H9 (cell line): ENCODE measurements at regions not wholly inside any gene's neighbourhood (a gene's known extent, or its start where the extent isn't known, plus 50 kb on each side); places are given as distances from the start of the nearest gene placed in this dataset.

ENCODE experiments used
- DNase-seq: peaks from one replicate; pipeline ENCODE4 v3.0.0-alpha.2; 2017
- H2AFZ ChIP-seq: one replicate; pipeline ENCODE4 v1.6.1; 2013; ENCODE audit warnings: mild to moderate bottlenecking, low read length, control low read depth, moderate library complexity
- H2AK5ac ChIP-seq: 2 replicates; pipeline ENCODE4 v1.6.1; 2013; ENCODE audit warnings: low read length, control low read depth, mixed read lengths; ENCODE audit not compliant: insufficient read length
- H2BK120ac ChIP-seq: one replicate; pipeline ENCODE4 v1.6.1; 2013; ENCODE audit warnings: low read depth, mild to moderate bottlenecking, low read length, control low read depth, inconsistent platforms; ENCODE audit not compliant: poor library complexity, severe bottlenecking
- H2BK12ac ChIP-seq: 2 replicates; pipeline ENCODE4 v1.6.1; 2013; ENCODE audit warnings: low read length, control low read depth, mixed read lengths, low read depth; ENCODE audit not compliant: insufficient read length
- H2BK15ac ChIP-seq: 2 replicates; pipeline ENCODE4 v1.6.1; 2013; ENCODE audit warnings: low read depth, low read length, control low read depth
- H2BK20ac ChIP-seq: one replicate; pipeline ENCODE4 v1.6.1; 2013; ENCODE audit warnings: low read depth, mild to moderate bottlenecking, low read length, control low read depth, inconsistent platforms; ENCODE audit not compliant: poor library complexity, severe bottlenecking
- H2BK5ac ChIP-seq: 2 replicates; pipeline ENCODE4 v1.6.1; 2013; ENCODE audit warnings: low read length, control low read depth, mixed read lengths; ENCODE audit not compliant: insufficient read length
- H3K14ac ChIP-seq: 2 replicates; pipeline ENCODE4 v1.6.1; 2013; ENCODE audit warnings: low read length, control low read depth; ENCODE audit not compliant: insufficient read depth
- H3K18ac ChIP-seq: 2 replicates; pipeline ENCODE4 v1.6.1; 2013; ENCODE audit warnings: low read depth, mild to moderate bottlenecking, mixed read lengths, low read length, control low read depth; ENCODE audit not compliant: insufficient read length
- H3K23ac ChIP-seq: 2 replicates; pipeline ENCODE4 v1.6.1; 2013; ENCODE audit warnings: low read length, control low read depth, mixed read lengths, low read depth; ENCODE audit not compliant: insufficient read length
- H3K23me2 ChIP-seq: 2 replicates; pipeline ENCODE4 v1.6.1; 2013; ENCODE audit warnings: low read depth, mild to moderate bottlenecking, mixed read lengths, low read length, control low read depth; ENCODE audit not compliant: insufficient read length, poor library complexity, severe bottlenecking
- H3K27ac ChIP-seq: 2 replicates; pipeline ENCODE4 v1.5.1; 2013; ENCODE audit warnings: low read length, control low read depth, mixed read lengths, low read depth; ENCODE audit not compliant: insufficient read length
- H3K27me3 ChIP-seq: 2 replicates; pipeline ENCODE4 v1.6.1; 2013; ENCODE audit warnings: low read length, control low read depth, inconsistent platforms; ENCODE audit not compliant: insufficient read depth
- H3K4ac ChIP-seq: 2 replicates; pipeline ENCODE4 v1.6.1; 2013; ENCODE audit warnings: low read depth, mild to moderate bottlenecking, control low read depth, inconsistent platforms, low read length, moderate library complexity
- H3K4me1 ChIP-seq: 2 replicates; pipeline ENCODE4 v1.6.1; 2013; ENCODE audit warnings: low read length, control low read depth, inconsistent platforms; ENCODE audit not compliant: insufficient read depth
- H3K4me2 ChIP-seq: 2 replicates; pipeline ENCODE4 v1.6.1; 2013; ENCODE audit warnings: low read length, control low read depth, mixed read lengths; ENCODE audit not compliant: insufficient read length, insufficient read depth
- H3K56ac ChIP-seq: 2 replicates; pipeline ENCODE4 v1.6.1; 2013; ENCODE audit warnings: low read depth, mild to moderate bottlenecking, mixed read lengths, low read length, control low read depth; ENCODE audit not compliant: insufficient read length
- H3K79me1 ChIP-seq: 2 replicates; pipeline ENCODE4 v1.6.1; 2013; ENCODE audit warnings: low read depth, mild to moderate bottlenecking, moderate library complexity, low read length, control low read depth, inconsistent platforms; ENCODE audit not compliant: insufficient read depth, poor library complexity, severe bottlenecking
- H3K79me2 ChIP-seq: 2 replicates; pipeline ENCODE4 v1.6.1; 2013; ENCODE audit warnings: low read length, control low read depth, inconsistent platforms; ENCODE audit not compliant: insufficient read depth
- H3K9ac ChIP-seq: 2 replicates; pipeline ENCODE4 v1.6.1; 2013; ENCODE audit warnings: low read length, control low read depth, mixed read lengths; ENCODE audit not compliant: insufficient read length; ENCODE audit errors: extremely low read depth
- H3K9me3 ChIP-seq: one replicate; pipeline ENCODE4 v1.6.1; 2013; ENCODE audit warnings: low read depth, low read length, inconsistent platforms; ENCODE audit not compliant: control insufficient read depth
- H3T11ph ChIP-seq: one replicate; pipeline ENCODE4 v1.6.1; 2013; ENCODE audit warnings: mild to moderate bottlenecking, low read length, control low read depth, inconsistent platforms
- H4K20me1 ChIP-seq: one replicate; pipeline ENCODE4 v1.6.1; 2013; ENCODE audit not compliant: control insufficient read depth, insufficient read length, insufficient read depth
- H4K5ac ChIP-seq: 2 replicates; pipeline ENCODE4 v1.6.1; 2013; ENCODE audit warnings: low read depth, mild to moderate bottlenecking, mixed read lengths, low read length, control low read depth; ENCODE audit not compliant: insufficient read length
- H4K8ac ChIP-seq: replicated peaks from 2 replicates; pipeline ENCODE4 v1.6.1; 2013; ENCODE audit warnings: low read length, control low read depth, mixed read lengths, low read depth; ENCODE audit not compliant: insufficient read length
- H4K91ac ChIP-seq: 2 replicates; pipeline ENCODE4 v1.6.1; 2013; ENCODE audit warnings: low read depth, mild to moderate bottlenecking, moderate library complexity, mixed read lengths, low read length, control low read depth; ENCODE audit not compliant: insufficient read length
- H3K27ac Mint-ChIP-seq, 3 experiments: 2 replicates in 2 of 3; 3 replicates in 1 of 3; pipeline ENCODE4 v1.8.0; 2020 to 2021; ENCODE audit warnings: mixed read lengths in 3 of 3, mild to moderate bottlenecking in 1 of 3, moderate library complexity in 1 of 3
- H3K27me3 Mint-ChIP-seq: 2 replicates; pipeline ENCODE4 v1.8.0; 2021; ENCODE audit warnings: low read depth, mild to moderate bottlenecking, moderate library complexity, mixed read lengths
- H3K36me3 Mint-ChIP-seq, 3 experiments: 2 replicates in 2 of 3; 3 replicates in 1 of 3; pipeline ENCODE4 v1.8.0; 2020 to 2021; ENCODE audit warnings: low read depth in 3 of 3, mixed read lengths in 3 of 3; ENCODE audit not compliant: insufficient read depth in 1 of 3
- H3K4me1 Mint-ChIP-seq, 2 experiments: 2 replicates each; pipeline ENCODE4 v1.8.0; 2020; ENCODE audit warnings: mixed read lengths in 2 of 2
- H3K4me3 Mint-ChIP-seq, 2 experiments: 2 replicates in 1 of 2; 3 replicates in 1 of 2; pipeline ENCODE4 v1.8.0; 2020 to 2021; ENCODE audit warnings: mild to moderate bottlenecking in 2 of 2, mixed read lengths in 2 of 2, moderate library complexity in 1 of 2
- H3K9me3 Mint-ChIP-seq, 2 experiments: 2 replicates in 1 of 2; 3 replicates in 1 of 2; pipeline ENCODE4 v1.8.0; 2020; ENCODE audit warnings: mild to moderate bottlenecking in 2 of 2, mixed read lengths in 2 of 2, moderate library complexity in 1 of 2
- WGBS: extraction: QIAGEN DNeasy Blood & Tissue Kit; methylation state at CpG from one replicate; pipeline ENCODE4 v1.1.7; 2013; ENCODE audit warnings: missing lambda C conversion rate, low lambda C conversion rate, mixed read lengths; ENCODE audit not compliant: insufficient read length; ENCODE audit errors: extremely low coverage; 5-methylcytosine and 5-hydroxymethylcytosine counted together
- TF ChIP-seq, protein P1 (sequence below): fragments of 200-600 bp; sonication (generic); conservative IDR thresholded peaks from 3 replicates; pipeline ENCODE4 v1.8.0; 2021; ENCODE audit warnings: antibody characterized with exemption, mild to moderate bottlenecking

- Histone ChIP-seq H2AK5ac (no peak overlapping the region), H2BK15ac (no peak overlapping the region), H3K79me2 (no peaks in the 10 kb centered on the region), H3K9ac (no peak overlapping the region), H3K4ac (no peak overlapping the region), H3K27ac (no peak overlapping the region), H2AFZ (no peak overlapping the region), H3T11ph (no peak overlapping the region), H4K8ac (no peak overlapping the region), H3K56ac (no peak overlapping the region), H3K23ac (no peak overlapping the region), H4K5ac (no peak overlapping the region), H2BK5ac (no peak overlapping the region), H2BK20ac (no peak overlapping the region), H3K27me3 (no peaks in the 10 kb centered on the region), H3K18ac (no peak overlapping the region), H2BK120ac (no peak overlapping the region), H3K14ac (no peak overlapping the region), H3K4me1 (no peaks in the 10 kb centered on the region), H4K91ac (no peak overlapping the region), H2BK12ac (no peak overlapping the region), H4K20me1 (no peaks in the 10 kb centered on the region), H3K9me3 (no peaks in the 10 kb centered on the region), H3K79me1 (no peaks in the 10 kb centered on the region), H3K4me2 (no peak overlapping the region), H3K23me2 (no peaks in the 10 kb centered on the region)
- H3K9me3 Mint-ChIP-seq: peaks cover 3 to 13% of the 10 kb centered on the region in 2 experiments; a peak in 4 of 5 replicates
- WGBS: no CpG with 5 or more reads among the region's 1 CpG
- no peaks in the 10 kb centered on the region for H3K4me1 Mint-ChIP-seq
- TF ChIP-seq, protein P1, sequence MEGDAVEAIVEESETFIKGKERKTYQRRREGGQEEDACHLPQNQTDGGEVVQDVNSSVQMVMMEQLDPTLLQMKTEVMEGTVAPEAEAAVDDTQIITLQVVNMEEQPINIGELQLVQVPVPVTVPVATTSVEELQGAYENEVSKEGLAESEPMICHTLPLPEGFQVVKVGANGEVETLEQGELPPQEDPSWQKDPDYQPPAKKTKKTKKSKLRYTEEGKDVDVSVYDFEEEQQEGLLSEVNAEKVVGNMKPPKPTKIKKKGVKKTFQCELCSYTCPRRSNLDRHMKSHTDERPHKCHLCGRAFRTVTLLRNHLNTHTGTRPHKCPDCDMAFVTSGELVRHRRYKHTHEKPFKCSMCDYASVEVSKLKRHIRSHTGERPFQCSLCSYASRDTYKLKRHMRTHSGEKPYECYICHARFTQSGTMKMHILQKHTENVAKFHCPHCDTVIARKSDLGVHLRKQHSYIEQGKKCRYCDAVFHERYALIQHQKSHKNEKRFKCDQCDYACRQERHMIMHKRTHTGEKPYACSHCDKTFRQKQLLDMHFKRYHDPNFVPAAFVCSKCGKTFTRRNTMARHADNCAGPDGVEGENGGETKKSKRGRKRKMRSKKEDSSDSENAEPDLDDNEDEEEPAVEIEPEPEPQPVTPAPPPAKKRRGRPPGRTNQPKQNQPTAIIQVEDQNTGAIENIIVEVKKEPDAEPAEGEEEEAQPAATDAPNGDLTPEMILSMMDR: no peak
- DNase-seq: no peak
- H3K27ac Mint-ChIP-seq: no peak overlapping the region
- H3K27me3 Mint-ChIP-seq: no peaks in the 10 kb centered on the region; the same call in 1 of the 2 replicates
- H3K4me3 Mint-ChIP-seq: no peak overlapping the region
- 0 out of 7 replicates have a peak, but pooled peaks cover 0 to 4% (median 0%) of the 10 kb centered on the region in 3 experiments for H3K36me3 Mint-ChIP-seq
Observed at GRCh38 chr15:56553486-56553885, 88.5 kb upstream of the MNS1 start.
